ENCODE measurements at regions not wholly inside any gene's neighbourhood (a gene's known extent, or its start where the extent isn't known, plus 50 kb on each side); places are given as distances from the start of the nearest gene placed in this dataset.

GRCh38 chr4:124943938-124944337 is 231.4 kb upstream of the ANKRD50 start:
- H3K18ac ChIP-seq (ENCODE audit: low read length): no peak overlapping the region
- H3K9me3 ChIP-seq (replicated peaks in 1 of 2; ENCODE audit: control insufficient read depth in 2 of 2, insufficient read depth in 1 of 2, low read depth in 1 of 2, low read length in 2 of 2): no peaks in the 10 kb centered on the region
- H4K8ac ChIP-seq (ENCODE audit: low read depth, low read length): no peak overlapping the region
- H2AFZ ChIP-seq (ENCODE audit: low read length): no peak overlapping the region
- H3K14ac ChIP-seq (ENCODE audit: low read length): no peak overlapping the region
- WGBS, 2 donors (ENCODE audit: extremely low coverage in 2 of 2, insufficient read length in 2 of 2, insufficient replicate concordance in 1 of 2): no CpG with 5 or more reads among the region's 7 CpGs
- H3K36me3 ChIP-seq (replicated peaks in 1 of 2; ENCODE audit: control insufficient read depth in 2 of 2, insufficient read depth in 2 of 2, low read length in 2 of 2): no peaks in the 10 kb centered on the region
- no peak overlapping the region for H3K4ac ChIP-seq (ENCODE audit: low read length)
- H3K27me3 ChIP-seq (ENCODE audit: control insufficient read depth in 3 of 3, insufficient read depth in 3 of 3, low read depth in 1 of 3, low read length in 3 of 3): no peaks in the 10 kb centered on the region
- no peak overlapping the region for H4K91ac ChIP-seq (ENCODE audit: low read depth, low read length, poor library complexity)
- no peak overlapping the region for H2AK5ac ChIP-seq (ENCODE audit: low read depth, low read length)
- H3K23ac ChIP-seq (ENCODE audit: low read depth, low read length, poor library complexity): no peak overlapping the region
- H3K79me1 ChIP-seq (ENCODE audit: low read depth, low read length): no peaks in the 10 kb centered on the region
- DNase-seq (ENCODE audit: low spot score): no peak
- peaks cover 2% of the 10 kb centered on the region in 2 donors for H3K4me1 ChIP-seq (ENCODE audit: control insufficient read depth in 2 of 2, insufficient read depth in 1 of 2, low read depth in 1 of 2, low read length in 2 of 2)
- no peak overlapping the region for H3K9ac ChIP-seq (ENCODE audit: low read depth, low read length, poor library complexity)
- no peak overlapping the region for H3K4me3 ChIP-seq (ENCODE audit: low read length in 2 of 2)
- H2BK120ac ChIP-seq (ENCODE audit: low read depth, low read length): no peak overlapping the region
- no peak overlapping the region for H2BK5ac ChIP-seq (ENCODE audit: low read length)
- no peak overlapping the region for H3K4me2 ChIP-seq (ENCODE audit: insufficient read depth, low read length, poor library complexity, severe bottlenecking)
- H2BK15ac ChIP-seq (ENCODE audit: low read length): no peak overlapping the region
- no peak overlapping the region for H3K27ac ChIP-seq (replicated peaks; ENCODE audit: low read length)
- H2BK12ac ChIP-seq (ENCODE audit: low read length): no peak overlapping the region

- no peak overlapping the region for H2BK5ac ChIP-seq (ENCODE audit: low read length)
- H2AK5ac ChIP-seq (ENCODE audit: low read depth, low read length): no peak overlapping the region
- H3K27me3 ChIP-seq (ENCODE audit: control insufficient read depth in 3 of 3, insufficient read depth in 3 of 3, low read depth in 1 of 3, low read length in 3 of 3): no peaks in the 10 kb centered on the region
- no peak overlapping the region for H3K4me2 ChIP-seq (ENCODE audit: insufficient read depth, low read length, poor library complexity, severe bottlenecking)
- no peak overlapping the region for H3K4ac ChIP-seq (ENCODE audit: low read length)
- no peak for DNase-seq (ENCODE audit: low spot score)
- WGBS, 2 donors (ENCODE audit: extremely low coverage in 2 of 2, insufficient read length in 2 of 2, insufficient replicate concordance in 1 of 2): no CpG with 5 or more reads among the region's 11 CpGs
- H2BK120ac ChIP-seq (ENCODE audit: low read depth, low read length): no peak overlapping the region
- H2BK15ac ChIP-seq (ENCODE audit: low read length): no peak overlapping the region
- no peak overlapping the region for H3K27ac ChIP-seq (replicated peaks; ENCODE audit: low read length)
- H3K23ac ChIP-seq (ENCODE audit: low read depth, low read length, poor library complexity): no peak overlapping the region
- no peak overlapping the region for H3K9ac ChIP-seq (ENCODE audit: low read depth, low read length, poor library complexity)
- H3K14ac ChIP-seq (ENCODE audit: low read length): no peak overlapping the region
- no peak overlapping the region for H3K18ac ChIP-seq (ENCODE audit: low read length)
- no peaks in the 10 kb centered on the region for H3K36me3 ChIP-seq (replicated peaks in 1 of 2; ENCODE audit: control insufficient read depth in 2 of 2, insufficient read depth in 2 of 2, low read length in 2 of 2)
- H3K4me1 ChIP-seq (ENCODE audit: control insufficient read depth in 2 of 2, insufficient read depth in 1 of 2, low read depth in 1 of 2, low read length in 2 of 2): peaks cover 0 to 2% of the 10 kb centered on the region in 2 donors
- no peak overlapping the region for H2BK12ac ChIP-seq (ENCODE audit: low read length)
- no peaks in the 10 kb centered on the region for H3K9me3 ChIP-seq (replicated peaks in 1 of 2; ENCODE audit: control insufficient read depth in 2 of 2, insufficient read depth in 1 of 2, low read depth in 1 of 2, low read length in 2 of 2)
- no peak overlapping the region for H4K91ac ChIP-seq (ENCODE audit: low read depth, low read length, poor library complexity)
- H3K79me1 ChIP-seq (ENCODE audit: low read depth, low read length): no peaks in the 10 kb centered on the region
- H3K4me3 ChIP-seq (ENCODE audit: low read length in 2 of 2): no peak overlapping the region
- no peak overlapping the region for H2AFZ ChIP-seq (ENCODE audit: low read length)
- no peak overlapping the region for H4K8ac ChIP-seq (ENCODE audit: low read depth, low read length)
Observed at GRCh38 chr4:124943145-124943889, 230.8 kb upstream of the ANKRD50 start.

- Histone ChIP-seq H4K91ac (ENCODE audit: low read depth, low read length, poor library complexity) (no peak overlapping the region), H2BK15ac (ENCODE audit: low read length) (no peak overlapping the region), H2BK120ac (ENCODE audit: low read depth, low read length) (no peak overlapping the region), H3K9ac (ENCODE audit: low read depth, low read length, poor library complexity) (no peak overlapping the region), H2AK5ac (ENCODE audit: low read depth, low read length) (no peak overlapping the region), H3K4me3 (ENCODE audit: low read length in 2 of 2) (no peak overlapping the region), H3K27me3 (ENCODE audit: control insufficient read depth in 3 of 3, insufficient read depth in 3 of 3, low read depth in 1 of 3, low read length in 3 of 3) (no peaks in the 10 kb centered on the region), H3K4me1 (ENCODE audit: control insufficient read depth in 2 of 2, insufficient read depth in 1 of 2, low read depth in 1 of 2, low read length in 2 of 2) (peaks cover 0 to 9% of the 10 kb centered on the region in 2 donors), H3K27ac (replicated peaks; ENCODE audit: low read length) (no peak overlapping the region), H3K14ac (ENCODE audit: low read length) (no peak overlapping the region), H3K18ac (ENCODE audit: low read length) (no peak overlapping the region), H3K4me2 (ENCODE audit: insufficient read depth, low read length, poor library complexity, severe bottlenecking) (no peak overlapping the region), H3K9me3 (replicated peaks in 1 of 2; ENCODE audit: control insufficient read depth in 2 of 2, insufficient read depth in 1 of 2, low read depth in 1 of 2, low read length in 2 of 2) (no peaks in the 10 kb centered on the region), H3K79me1 (ENCODE audit: low read depth, low read length) (no peaks in the 10 kb centered on the region), H3K4ac (ENCODE audit: low read length) (no peak overlapping the region), H3K23ac (ENCODE audit: low read depth, low read length, poor library complexity) (no peak overlapping the region), H2BK12ac (ENCODE audit: low read length) (no peak overlapping the region), H2BK5ac (ENCODE audit: low read length) (no peak overlapping the region), H3K36me3 (replicated peaks in 1 of 2; ENCODE audit: control insufficient read depth in 2 of 2, insufficient read depth in 2 of 2, low read length in 2 of 2) (no peaks in the 10 kb centered on the region), H4K8ac (ENCODE audit: low read depth, low read length) (no peak overlapping the region), H2AFZ (ENCODE audit: low read length) (no peak overlapping the region)
- WGBS, 2 donors (ENCODE audit: extremely low coverage in 2 of 2, insufficient read length in 2 of 2, insufficient replicate concordance in 1 of 2): no CpG with 5 or more reads among the region's 3 CpGs
- no peak for DNase-seq (ENCODE audit: low spot score)
Observed at GRCh38 chr4:124941267-124941666, 228.7 kb upstream of the ANKRD50 start.

DNA sequence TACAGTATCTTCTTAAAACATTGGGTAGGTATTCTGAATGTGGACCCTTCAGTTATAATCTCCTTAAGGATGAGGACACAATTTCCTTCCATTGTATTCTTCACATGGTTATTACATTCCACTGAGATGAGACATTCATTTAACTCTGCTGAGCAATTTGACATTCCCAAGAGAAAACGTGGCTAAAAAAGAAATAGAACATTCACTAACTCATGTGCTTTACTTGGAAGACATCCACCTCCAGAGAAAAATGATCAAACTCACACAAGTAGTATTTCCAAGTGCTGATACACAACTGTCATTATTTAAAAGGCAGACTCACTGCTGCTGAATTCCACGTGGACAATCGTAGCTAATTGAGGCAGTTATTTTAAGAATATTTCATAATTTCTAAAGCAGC is 227.9 kb upstream of the ANKRD50 start:
- Histone ChIP-seq H3K36me3 (replicated peaks in 1 of 2; ENCODE audit: control insufficient read depth in 2 of 2, insufficient read depth in 2 of 2, low read length in 2 of 2) (no peaks in the 10 kb centered on the region), H3K79me1 (ENCODE audit: low read depth, low read length) (no peaks in the 10 kb centered on the region), H2BK120ac (ENCODE audit: low read depth, low read length) (no peak overlapping the region), H2AK5ac (ENCODE audit: low read depth, low read length) (no peak overlapping the region), H3K4me3 (ENCODE audit: low read length in 2 of 2) (no peak overlapping the region), H3K4ac (ENCODE audit: low read length) (no peak overlapping the region), H2BK15ac (ENCODE audit: low read length) (no peak overlapping the region), H3K27me3 (ENCODE audit: control insufficient read depth in 3 of 3, insufficient read depth in 3 of 3, low read depth in 1 of 3, low read length in 3 of 3) (no peaks in the 10 kb centered on the region), H4K8ac (ENCODE audit: low read depth, low read length) (no peak overlapping the region), H3K18ac (ENCODE audit: low read length) (no peak overlapping the region), H2BK12ac (ENCODE audit: low read length) (no peak overlapping the region), H3K23ac (ENCODE audit: low read depth, low read length, poor library complexity) (no peak overlapping the region), H3K9me3 (replicated peaks in 1 of 2; ENCODE audit: control insufficient read depth in 2 of 2, insufficient read depth in 1 of 2, low read depth in 1 of 2, low read length in 2 of 2) (no peaks in the 10 kb centered on the region), H3K27ac (replicated peaks; ENCODE audit: low read length) (no peak overlapping the region), H2AFZ (ENCODE audit: low read length) (no peak overlapping the region), H2BK5ac (ENCODE audit: low read length) (no peak overlapping the region), H3K9ac (ENCODE audit: low read depth, low read length, poor library complexity) (no peak overlapping the region), H3K4me2 (ENCODE audit: insufficient read depth, low read length, poor library complexity, severe bottlenecking) (no peak overlapping the region), H3K4me1 (ENCODE audit: control insufficient read depth in 2 of 2, insufficient read depth in 1 of 2, low read depth in 1 of 2, low read length in 2 of 2) (peaks cover 0 to 15% of the 10 kb centered on the region in 2 donors), H3K14ac (ENCODE audit: low read length) (no peak overlapping the region), H4K91ac (ENCODE audit: low read depth, low read length, poor library complexity) (no peak overlapping the region)
- DNase-seq (ENCODE audit: low spot score): no peak
- WGBS, 2 donors (ENCODE audit: extremely low coverage in 2 of 2, insufficient read length in 2 of 2, insufficient replicate concordance in 1 of 2): no CpG with 5 or more reads among the region's 3 CpGs
